HG02884 (cell line): ENCODE measurements at regions not wholly inside any gene's neighbourhood (a gene's known extent, or its start where the extent isn't known, plus 50 kb on each side); places are given as distances from the start of the nearest gene placed in this dataset.
A peak's percentile ranks its signal among the peaks of the same experiment; 100 is the strongest.
"Not testable (repeated sequence)": the region's sequence is repeated elsewhere in the genome, so short reads cannot be mapped to it uniquely, and the experiment has no call there.

Experiments used
- ATAC-seq: cut with Tn5 transposase; IDR thresholded peaks from one replicate; pipeline ENCODE4 v1.9.1; 2021; ENCODE audit warnings: mild to moderate bottlenecking, moderate library complexity; ENCODE audit not compliant: unreplicated experiment

DNA sequence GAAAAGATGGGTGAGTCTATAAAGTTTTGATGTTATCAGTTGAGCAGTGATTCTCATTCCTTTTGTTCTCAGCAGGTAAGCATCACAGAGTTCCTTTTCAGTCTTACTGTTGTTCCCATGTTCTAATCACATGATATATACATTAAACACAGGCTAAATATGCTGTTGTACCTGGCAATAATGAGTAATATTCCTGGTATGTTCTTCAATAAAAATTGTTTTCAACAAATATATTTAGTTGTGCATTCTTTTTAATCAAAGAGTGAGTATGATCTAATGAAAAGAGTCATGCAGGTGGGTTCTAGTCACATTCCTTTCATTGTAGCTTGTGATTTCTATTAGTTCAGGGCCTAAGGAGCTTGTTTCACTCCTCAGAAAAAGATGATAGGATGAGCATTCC lies 288.3 kb upstream of the NETO1 start:
- no peak for ATAC-seq

DNA sequence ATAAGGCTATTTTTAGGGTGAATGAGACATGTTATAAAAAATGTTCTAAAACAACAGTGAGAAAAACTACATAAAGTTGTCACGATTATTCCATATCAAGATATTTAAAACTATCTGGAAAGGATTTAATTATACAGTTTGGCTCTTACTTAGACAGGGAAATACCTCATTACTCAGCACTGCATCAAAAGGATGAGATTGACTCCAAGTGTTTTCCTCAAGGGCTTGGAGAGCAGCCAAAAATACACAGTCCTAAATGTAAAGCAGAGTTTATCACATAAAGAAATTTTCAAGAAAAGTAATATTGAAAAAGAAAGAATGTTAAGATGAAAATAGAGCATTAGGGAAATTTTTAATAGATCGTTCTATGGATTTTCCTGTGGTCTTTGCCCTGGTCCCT lies 285.5 kb upstream of the NETO1 start:
- ATAC-seq, result no peak

- ATAC-seq, result no peak
Observed at GRCh38 chr18:73151086-73151485, 283.3 kb upstream of the NETO1 start.

DNA sequence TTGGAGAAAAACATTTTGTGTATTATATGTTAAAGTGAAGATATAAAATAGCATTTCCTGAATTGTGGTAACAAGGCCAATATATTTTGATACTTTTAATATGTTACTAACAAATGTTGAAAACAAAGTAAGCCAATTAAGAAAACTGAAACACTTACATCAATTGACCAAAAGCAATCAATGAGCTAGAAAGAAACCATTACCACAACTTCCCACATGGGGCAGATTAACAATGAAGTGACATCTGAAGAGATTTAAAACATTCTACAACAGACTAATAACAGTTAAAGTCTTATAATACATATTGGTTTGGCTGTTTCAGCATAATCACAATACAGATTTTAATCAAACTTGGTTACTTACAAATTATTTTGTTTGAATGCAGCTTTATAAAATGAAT lies 282.4 kb upstream of the NETO1 start:
- no peak for ATAC-seq

- ATAC-seq, result no peak
Observed at GRCh38 chr18:73147590-73147989, 279.8 kb upstream of the NETO1 start.

GRCh38 chr18:73144030-73144429 lies 276.2 kb upstream of the NETO1 start:
- ATAC-seq, result no peak

DNA sequence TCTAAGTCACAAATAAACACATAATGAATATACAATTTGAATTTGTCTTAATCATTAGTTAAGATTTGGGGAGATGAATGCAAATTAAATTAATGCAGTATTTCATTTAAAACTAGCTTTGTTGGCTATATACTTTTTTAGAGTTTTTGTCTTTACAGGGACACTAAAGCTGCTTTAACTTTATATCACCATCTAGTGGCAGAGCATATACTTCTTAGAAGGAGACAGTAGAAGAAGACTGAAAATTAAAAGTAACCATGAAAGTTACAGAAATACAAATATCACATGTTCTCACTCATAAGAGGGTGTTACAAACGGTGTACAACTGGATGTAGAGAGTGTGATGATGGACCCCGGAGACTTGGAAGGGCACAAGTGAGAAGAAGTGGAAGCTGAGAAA lies 268.3 kb upstream of the NETO1 start:
- ATAC-seq, result peak; percentile 70

- no peak for ATAC-seq
Observed at GRCh38 chr18:73124175-73124574, 256.4 kb upstream of the NETO1 start.

- ATAC-seq, result no peak
Observed at GRCh38 chr18:73121207-73121606, 253.4 kb upstream of the NETO1 start.

- ATAC-seq, result no peak
Observed at GRCh38 chr18:73120626-73121025, 252.8 kb upstream of the NETO1 start.

- no peak for ATAC-seq
Observed at GRCh38 chr18:73119574-73119973, 251.8 kb upstream of the NETO1 start.

GRCh38 chr18:73118121-73118816 lies 250.5 kb upstream of the NETO1 start:
- ATAC-seq, result no peak

- no peak for ATAC-seq
Observed at GRCh38 chr18:73110307-73110706, 242.5 kb upstream of the NETO1 start.

GRCh38 chr18:73101977-73102376 lies 234.2 kb upstream of the NETO1 start:
- ATAC-seq, result no peak

GRCh38 chr18:73101491-73101890 lies 233.7 kb upstream of the NETO1 start:
- not testable (repeated sequence) for ATAC-seq

GRCh38 chr18:73099759-73100158 lies 232.0 kb upstream of the NETO1 start:
- ATAC-seq, result no peak

DNA sequence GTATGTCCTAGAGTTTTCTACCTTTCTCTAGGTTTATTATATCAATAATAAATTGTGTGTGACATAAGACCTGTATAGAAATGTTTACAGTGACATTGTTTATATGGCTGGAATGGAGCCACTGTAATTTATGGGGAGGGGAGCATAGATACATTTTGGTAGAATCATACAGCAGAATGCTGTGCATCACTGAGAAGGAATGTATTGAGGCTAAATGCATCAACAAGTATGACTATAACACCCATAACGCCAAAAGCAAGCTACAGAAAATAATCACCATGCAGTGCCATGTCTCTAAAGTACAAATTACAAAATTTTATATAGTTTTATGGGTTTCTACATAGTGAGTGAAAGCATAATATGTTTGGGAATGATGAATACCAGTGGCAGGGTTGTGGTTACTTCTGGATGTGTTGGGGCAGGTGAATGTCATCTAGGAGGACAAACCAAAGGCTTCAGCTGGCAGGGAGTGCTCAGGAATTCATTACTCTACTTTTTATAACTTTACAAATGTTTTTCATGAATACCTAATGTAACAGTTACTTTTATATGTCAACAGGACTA lies 226.0 kb upstream of the NETO1 start:
- ATAC-seq, result no peak

- ATAC-seq, result no peak
Observed at GRCh38 chr18:73088445-73088844, 220.7 kb upstream of the NETO1 start.

DNA sequence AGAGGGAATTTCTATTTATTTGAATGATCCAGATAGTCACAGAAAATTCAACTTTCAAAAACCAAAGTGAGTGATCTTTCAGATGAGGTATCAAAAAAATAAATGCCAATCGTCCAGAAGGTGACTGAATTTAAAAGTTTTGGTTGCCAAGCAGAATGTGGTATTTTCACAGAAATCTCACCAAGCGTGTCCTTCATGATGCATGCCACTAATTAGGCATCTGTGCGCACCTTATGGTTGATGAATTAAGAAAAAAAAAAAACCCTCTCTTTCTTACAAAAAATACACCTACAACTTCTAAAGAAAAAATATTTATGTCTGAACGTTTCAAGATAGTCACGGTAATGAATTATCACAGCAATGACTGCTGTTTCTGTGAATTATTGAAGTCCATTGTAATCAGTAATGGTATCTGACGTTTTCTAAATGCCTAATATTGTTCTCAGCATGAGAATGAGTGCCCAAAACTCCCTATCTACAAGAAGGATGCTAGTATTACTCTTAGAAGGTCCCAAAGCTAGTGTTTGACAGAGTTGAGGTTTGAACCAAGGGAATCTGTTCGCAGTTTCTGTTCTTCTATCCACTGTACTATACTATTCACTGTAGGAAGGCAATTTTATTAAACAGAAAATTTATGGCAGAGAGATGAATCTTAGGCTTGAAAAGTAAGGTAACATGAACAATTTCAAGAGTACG lies 219.6 kb upstream of the NETO1 start:
- ATAC-seq, result no peak

DNA sequence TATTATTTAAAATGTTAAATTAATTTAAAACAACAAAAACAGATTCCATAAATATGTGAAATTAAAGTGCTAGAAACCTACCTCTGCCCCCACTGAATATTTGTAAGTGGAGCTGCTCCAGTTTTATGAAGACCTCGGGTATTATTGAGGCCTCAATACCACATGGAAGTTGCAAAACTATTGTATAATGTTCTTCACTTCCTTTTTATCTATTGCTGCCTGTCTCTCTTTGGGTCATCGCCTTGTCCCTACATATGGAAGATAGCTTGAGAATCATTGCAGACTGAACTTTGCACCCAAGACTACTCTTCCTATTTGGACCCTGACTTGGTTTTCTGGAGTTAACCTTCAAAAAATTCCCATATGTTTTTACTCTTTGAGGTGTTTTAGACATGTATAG lies 212.1 kb upstream of the NETO1 start:
- no peak for ATAC-seq

GRCh38 chr18:73060666-73061288 lies 193.0 kb upstream of the NETO1 start:
- no peak for ATAC-seq

DNA sequence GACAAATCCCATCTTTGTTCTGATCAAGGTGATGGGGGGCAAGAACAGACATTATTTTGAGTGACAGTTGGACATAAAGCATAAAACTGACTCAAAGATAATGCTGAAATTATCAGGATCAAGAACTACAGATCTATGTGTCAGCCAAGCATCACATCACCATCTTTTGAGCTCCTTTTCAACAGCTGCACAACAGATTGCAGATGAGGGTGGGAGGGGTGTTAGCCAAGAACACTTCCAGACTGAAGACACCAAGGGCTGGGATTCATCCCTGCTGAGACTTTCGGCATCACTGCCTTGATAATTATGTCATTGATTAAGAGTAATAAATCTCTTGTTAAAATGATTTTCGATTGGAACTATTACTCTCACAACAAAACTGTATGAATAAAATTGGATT lies 191.5 kb upstream of the NETO1 start:
- no peak for ATAC-seq
